HCT116 (cell line): ENCODE measurements at regions not wholly inside any gene's neighbourhood (a gene's known extent, or its start where the extent isn't known, plus 50 kb on each side); places are given as distances from the start of the nearest gene placed in this dataset.
A peak's percentile ranks its signal among the peaks of the same experiment; 100 is the strongest.

Experiments
- ATAC-seq: fragments of 200-7000 bp; cut with Tn5 transposase; 2 replicates; pipeline ENCODE4 v1.9.1; 2020; ENCODE audit warnings: mild to moderate bottlenecking, moderate library complexity
- BruUV-seq: library from RNA; stranded (reverse); fragments of 400-500 nt; replicated peaks from 2 replicates; lab custom pipeline; 2021; lab: Mats Ljungman, UMichigan
- CTCF ChIA-PET: fragments of 300-600 bp; sonication (Branson Sonifier 250); formaldehyde crosslinking; loops from one replicate; lab custom pipeline; 2021; ENCODE audit warnings: antibody characterized with exemption; lab: Charles Lee
- POLR2A ChIA-PET: fragments of 300-600, 350-600 bp; sonication (Branson Sonifier 250); formaldehyde crosslinking; loops from one replicate; lab custom pipeline; 2021; ENCODE audit warnings: antibody characterized with exemption; lab: Charles Lee
- RAD21 ChIA-PET, 2 experiments: fragments of 300-600 bp; sonication (Branson Sonifier 250); formaldehyde crosslinking; loops; one replicate each; lab custom pipeline; 2023; ENCODE audit warnings: low total read pairs in 2 of 2; ENCODE audit not compliant: uncharacterized antibody in 2 of 2, unreplicated experiment in 2 of 2, low non-redundant PET in 1 of 2; lab: Charles Lee
- DNase-seq: peaks from one replicate; pipeline ENCODE4 v3.0.0-alpha.2; 2010; ENCODE audit warnings: low read depth, low spot score
- H2AFZ ChIP-seq: fragments of 200-600 bp; shearing (Covaris generic), sonication (generic); 2 replicates; pipeline ENCODE4 v1.6.1; 2017; ENCODE audit warnings: low read depth, mixed run types, mixed read lengths, antibody characterized with exemption, low read length; ENCODE audit not compliant: poor library complexity, severe bottlenecking
- H3K27ac ChIP-seq: 2 replicates; pipeline ENCODE4 v1.5.1; 2012; ENCODE audit warnings: low read depth, low read length
- H3K27me3 ChIP-seq: fragments of 200-600 bp; sonication (generic); 2 replicates; pipeline ENCODE4 v1.6.1; 2016; ENCODE audit warnings: mixed run types, low read length, mixed read lengths; ENCODE audit not compliant: insufficient read depth
- H3K36me3 ChIP-seq, 2 experiments: fragments of 200-500 bp in 1 of 2; fragments of 200-600 bp in 1 of 2; sonication (Bioruptor generic) in 1 of 2; sonication (generic) in 1 of 2; 2 replicates each; pipeline versions ENCODE4 v1.5.1 to v1.6.1; 2014 to 2016; ENCODE audit warnings: low read length in 2 of 2, inconsistent platforms in 1 of 2, mixed read lengths in 1 of 2, mixed run types in 1 of 2; ENCODE audit not compliant: insufficient read depth in 2 of 2, control insufficient read depth in 1 of 2
- H3K4me1 ChIP-seq, 2 experiments: fragments of 200-600 bp in 1 of 2; sonication (generic) in 1 of 2; 2 replicates each; pipeline versions ENCODE4 v1.5.1 to v1.6.1; 2012 to 2017; ENCODE audit warnings: low read length in 2 of 2, inconsistent platforms in 1 of 2, mild to moderate bottlenecking in 1 of 2, mixed read lengths in 1 of 2, mixed run types in 1 of 2, moderate library complexity in 1 of 2; ENCODE audit not compliant: insufficient read depth in 2 of 2, control insufficient read depth in 1 of 2
- H3K4me2 ChIP-seq: fragments of 200-600 bp; sonication (generic); 2 replicates; pipeline ENCODE4 v1.6.1; 2017; ENCODE audit warnings: mixed run types, low read length, mixed read lengths
- H3K4me3 ChIP-seq, 2 experiments: fragments of 200-600 bp in 1 of 2; sonication (generic) in 1 of 2; replicated peaks in 1 of 2; 2 replicates each; pipeline ENCODE4 v1.5.1; 2011 to 2016; ENCODE audit warnings: low read length in 2 of 2, control low read depth in 1 of 2, low read depth in 1 of 2, mild to moderate bottlenecking in 1 of 2, mixed read lengths in 1 of 2, mixed run types in 1 of 2
- H3K79me2 ChIP-seq: fragments of 200-600 bp; sonication (generic); 2 replicates; pipeline ENCODE4 v1.6.1; 2017; ENCODE audit warnings: mild to moderate bottlenecking, mixed run types, low read length, moderate library complexity, mixed read lengths; ENCODE audit not compliant: insufficient read depth
- H3K9ac ChIP-seq: fragments of 200-600 bp; sonication (generic); 2 replicates; pipeline ENCODE4 v1.6.1; 2016; ENCODE audit warnings: low read length, mixed read lengths
- H3K9me2 ChIP-seq: fragments of 200-600 bp; sonication (generic), shearing (Covaris generic); 2 replicates; pipeline ENCODE4 v1.6.1; 2017; ENCODE audit warnings: mixed run types, mild to moderate bottlenecking, moderate library complexity; ENCODE audit not compliant: insufficient read depth
- H3K9me3 ChIP-seq, 2 experiments: fragments of 200-500 bp in 1 of 2; fragments of 200-600 bp in 1 of 2; sonication (Bioruptor generic) in 1 of 2; sonication (generic) in 1 of 2; 2 replicates each; pipeline ENCODE4 v1.6.1; 2014 to 2017; ENCODE audit warnings: low read length in 2 of 2, mixed read lengths in 2 of 2, inconsistent platforms in 1 of 2, low read depth in 1 of 2, mild to moderate bottlenecking in 1 of 2, mixed run types in 1 of 2, moderate library complexity in 1 of 2; ENCODE audit not compliant: control insufficient read depth in 1 of 2, insufficient read depth in 1 of 2
- H4K20me1 ChIP-seq: fragments of 200-600 bp; sonication (generic), shearing (Covaris generic); 2 replicates; pipeline ENCODE4 v1.6.1; 2017; ENCODE audit warnings: mixed run types, mild to moderate bottlenecking, moderate library complexity; ENCODE audit not compliant: insufficient read depth
- CBX3 ChIP-seq: IDR thresholded peaks from 2 replicates; pipeline ENCODE4 v1.6.1; 2012; ENCODE audit warnings: low read depth
- CTCF ChIP-seq, 3 experiments: fragments of 200-600 bp in 1 of 3; sonication (generic) in 1 of 3; IDR thresholded peaks in 2 of 3; conservative IDR thresholded peaks in 1 of 3; 2 replicates each; pipeline ENCODE4 v1.5.1; 2012 to 2017; ENCODE audit warnings: low read depth in 2 of 3, low read length in 2 of 3, antibody characterized with exemption in 1 of 3, borderline replicate concordance in 1 of 3, control low read depth in 1 of 3, mild to moderate bottlenecking in 1 of 3, mixed read lengths in 1 of 3, mixed run types in 1 of 3, moderate library complexity in 1 of 3; ENCODE audit not compliant: insufficient read depth in 1 of 3
- FOSL1 ChIP-seq: IDR thresholded peaks from 2 replicates; pipeline ENCODE4 v1.6.1; 2012; ENCODE audit warnings: low read depth
- intact Hi-C: fragments of 100-400 bp; cut with micrococcal nuclease; formaldehyde crosslinking; loops from 2 replicates; pipeline ENCODE4 v1.10.0; 2022

- POLR2A ChIA-PET, result no interaction called here
- CTCF ChIA-PET, result interaction anchor here (1.6 kb wide), 1 partner anchor 251 kb away, joined by 3 read pairs; no protein-coding TSS in a partner anchor
- ATAC-seq (no peak), DNase-seq (no peak)
- peaks cover 0 to 8% of the 10 kb centered on the region in 2 experiments; a peak in 1 of 4 replicates for H3K9me3 ChIP-seq
- no peaks in the 10 kb centered on the region for H3K4me1 ChIP-seq
- no peak overlapping the region for H3K4me3 ChIP-seq
- intact Hi-C loops, result no loop called here
- H3K79me2 ChIP-seq, result no peaks in the 10 kb centered on the region
- no TSS peak for BruUV-seq
- H3K4me2 ChIP-seq, result no peak overlapping the region
- no peak for TF ChIP-seq CTCF (IDR thresholded peaks at IDR 0.05 in 2 of 3, conservative IDR thresholded peaks at IDR 0.05 in 1 of 3; ENCODE audit: borderline replicate concordance in 1 of 3, insufficient read depth in 1 of 3, low read depth in 2 of 3, low read length in 2 of 3)
- no peak overlapping the region for H3K27ac ChIP-seq
- no peaks in the 10 kb centered on the region for H3K27me3 ChIP-seq
- no peaks in the 10 kb centered on the region for H3K9me2 ChIP-seq
- H2AFZ ChIP-seq, result no peak overlapping the region
- no peaks in the 10 kb centered on the region for H4K20me1 ChIP-seq
- RAD21 ChIA-PET, result no interaction called here
- H3K36me3 ChIP-seq, result no peaks in the 10 kb centered on the region
- no peak overlapping the region for H3K9ac ChIP-seq
These were observed 370.5 kb downstream of the MN1 start for GRCh38 chr22:27431081-27431480.

- POLR2A ChIA-PET, result no interaction called here
- no peaks in the 10 kb centered on the region for H4K20me1 ChIP-seq
- H3K4me2 ChIP-seq, result no peak overlapping the region
- ATAC-seq (no peak), DNase-seq (no peak)
- no peaks in the 10 kb centered on the region for H3K9me2 ChIP-seq
- intact Hi-C loops, result no loop called here
- no peaks in the 10 kb centered on the region for H3K79me2 ChIP-seq
- H3K9ac ChIP-seq, result no peak overlapping the region
- no peak overlapping the region for H2AFZ ChIP-seq
- H3K36me3 ChIP-seq, result no peaks in the 10 kb centered on the region
- H3K4me3 ChIP-seq, result no peak overlapping the region
- no TSS peak for BruUV-seq
- RAD21 ChIA-PET, result no interaction called here
- no peaks in the 10 kb centered on the region for H3K4me1 ChIP-seq
- H3K9me3 ChIP-seq, result peaks cover 0 to 8% of the 10 kb centered on the region in 2 experiments; a peak in 1 of 4 replicates
- CTCF ChIA-PET, result interaction anchor here (1.6 kb wide), 1 partner anchor 250 kb away, joined by 3 read pairs; no protein-coding TSS in a partner anchor
- no peaks in the 10 kb centered on the region for H3K27me3 ChIP-seq
- H3K27ac ChIP-seq, result no peak overlapping the region
- TF ChIP-seq CBX3 (0 out of 2 replicates have a peak, but pooled peaks have one; percentile 28), FOSL1 (no peak)
These were observed 369.7 kb downstream of the MN1 start for GRCh38 chr22:27431896-27432295.
